ENCODE measurements at regions not wholly inside any gene's neighbourhood (a gene's known extent, or its start where the extent isn't known, plus 50 kb on each side); places are given as distances from the start of the nearest gene placed in this dataset.

- no peak for TF ChIP-seq ZBTB5 (IDR thresholded peaks at IDR 0.05)
- TF ChIP-seq ELK1 (CRISPR knock-in tag; IDR thresholded peaks at IDR 0.05) = no peak
- TF ChIP-seq POLR3A (IDR thresholded peaks at IDR 0.05; ENCODE audit: borderline replicate concordance, extremely low read depth, insufficient read depth, insufficient read length) = no peak
- TF ChIP-seq MNT (conservative IDR thresholded peaks at IDR 0.05) = no peak
- TF ChIP-seq ATF3 (IDR thresholded peaks at IDR 0.05) = no peak
- no peak for TF ChIP-seq ATF3 (CRISPR knock-in tag; conservative IDR thresholded peaks at IDR 0.05)
- no peak for TF ChIP-seq TOE1 (IDR thresholded peaks at IDR 0.05; ENCODE audit: borderline replicate concordance)
- TF ChIP-seq TOE1 (CRISPR knock-in tag; IDR thresholded peaks at IDR 0.05; ENCODE audit: borderline replicate concordance, low read depth) = no peak
- TF ChIP-seq TBP (optimal IDR thresholded peaks at IDR 0.05; ENCODE audit: low read depth, low read length) = no peak
- TF ChIP-seq RFX5 (IDR thresholded peaks at IDR 0.05; ENCODE audit: low read depth, low read length) = no peak
- TF ChIP-seq TEAD4 (IDR thresholded peaks at IDR 0.05; ENCODE audit: low read length) = no peak
- TF ChIP-seq TEAD4 (CRISPR knock-in tag; IDR thresholded peaks at IDR 0.05; ENCODE audit: borderline replicate concordance) = no peak
- no peak for TF ChIP-seq GTF2E2 (tag; IDR thresholded peaks at IDR 0.05)
- TF ChIP-seq ZBTB9 (CRISPR knock-in tag; IDR thresholded peaks at IDR 0.05) = no peak
- TF ChIP-seq SMARCA5 (IDR thresholded peaks at IDR 0.05) = no peak
- 0 out of 2 replicates have a peak, but pooled peaks have one; percentile 42 for TF ChIP-seq ZNF707 (CRISPR knock-in tag; conservative IDR thresholded peaks at IDR 0.05)
- no peak for TF ChIP-seq DEAF1 (CRISPR knock-in tag; IDR thresholded peaks at IDR 0.05)
- no peak for TF ChIP-seq ZNF140 (CRISPR knock-in tag; IDR thresholded peaks at IDR 0.05)
- 0 out of 2 replicates have a peak, but pooled peaks have one; percentile 20 for TF ChIP-seq HEY1 (CRISPR knock-in tag; IDR thresholded peaks at IDR 0.05; ENCODE audit: borderline replicate concordance)
- no peak for TF ChIP-seq MTA1 (IDR thresholded peaks at IDR 0.05; ENCODE audit: borderline replicate concordance)
- TF ChIP-seq NCOA4 (IDR thresholded peaks at IDR 0.05; ENCODE audit: partially characterized antibody) = no peak
- no peak for TF ChIP-seq JUNB (CRISPR knock-in tag; conservative IDR thresholded peaks at IDR 0.05)
Observed at GRCh38 chr22:22372086-22372485, 127.5 kb downstream of the VPREB1 start (continued).
